ENCODE measurements at regions not wholly inside any gene's neighbourhood (a gene's known extent, or its start where the extent isn't known, plus 50 kb on each side); places are given as distances from the start of the nearest gene placed in this dataset.
"Not testable (repeated sequence)": the region's sequence is repeated elsewhere in the genome, so short reads cannot be mapped to it uniquely, and the experiment has no call there.

DNA sequence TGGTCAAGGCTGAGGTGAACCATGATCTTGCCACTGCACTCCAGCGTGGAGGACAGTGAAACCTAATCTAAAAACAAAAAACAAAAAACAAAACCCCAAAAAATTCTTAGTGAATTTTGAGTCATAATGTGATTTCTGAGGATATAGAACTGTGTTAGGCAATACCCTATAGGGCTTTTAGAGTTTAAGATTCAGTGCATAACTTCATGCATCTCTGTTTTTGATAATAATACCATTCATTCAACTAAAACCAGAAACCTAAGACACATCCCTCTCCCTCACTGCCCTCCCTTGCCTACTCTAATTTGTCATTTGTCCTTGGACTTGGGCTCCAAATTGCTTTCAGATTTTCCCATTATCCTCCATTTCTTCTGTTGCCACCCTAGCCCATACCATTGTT lies 405.7 kb upstream of the EDIL3 start:
- no peak overlapping the region for H3K27ac ChIP-seq
- TF ChIP-seq, protein P1, sequence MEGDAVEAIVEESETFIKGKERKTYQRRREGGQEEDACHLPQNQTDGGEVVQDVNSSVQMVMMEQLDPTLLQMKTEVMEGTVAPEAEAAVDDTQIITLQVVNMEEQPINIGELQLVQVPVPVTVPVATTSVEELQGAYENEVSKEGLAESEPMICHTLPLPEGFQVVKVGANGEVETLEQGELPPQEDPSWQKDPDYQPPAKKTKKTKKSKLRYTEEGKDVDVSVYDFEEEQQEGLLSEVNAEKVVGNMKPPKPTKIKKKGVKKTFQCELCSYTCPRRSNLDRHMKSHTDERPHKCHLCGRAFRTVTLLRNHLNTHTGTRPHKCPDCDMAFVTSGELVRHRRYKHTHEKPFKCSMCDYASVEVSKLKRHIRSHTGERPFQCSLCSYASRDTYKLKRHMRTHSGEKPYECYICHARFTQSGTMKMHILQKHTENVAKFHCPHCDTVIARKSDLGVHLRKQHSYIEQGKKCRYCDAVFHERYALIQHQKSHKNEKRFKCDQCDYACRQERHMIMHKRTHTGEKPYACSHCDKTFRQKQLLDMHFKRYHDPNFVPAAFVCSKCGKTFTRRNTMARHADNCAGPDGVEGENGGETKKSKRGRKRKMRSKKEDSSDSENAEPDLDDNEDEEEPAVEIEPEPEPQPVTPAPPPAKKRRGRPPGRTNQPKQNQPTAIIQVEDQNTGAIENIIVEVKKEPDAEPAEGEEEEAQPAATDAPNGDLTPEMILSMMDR (conservative IDR thresholded peaks at IDR 0.05): no peak

DNA sequence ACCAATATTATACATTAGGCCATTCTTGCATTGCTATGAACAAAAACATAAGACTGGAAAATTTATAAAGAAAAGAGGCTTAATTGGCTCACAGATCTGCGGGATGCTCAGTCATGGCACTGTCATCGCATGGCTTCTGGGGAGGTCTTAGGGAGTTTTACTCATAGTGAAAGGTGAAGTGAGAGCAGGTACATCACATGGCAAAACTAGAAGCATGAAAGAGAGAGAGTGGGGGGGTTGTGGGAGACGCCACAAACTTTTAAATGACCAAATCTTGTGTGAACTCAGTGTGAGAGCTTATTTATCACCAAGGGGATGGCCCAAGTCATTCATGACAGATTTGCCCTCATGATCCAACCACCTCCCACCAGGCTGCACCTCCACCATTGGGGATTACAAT lies 398.3 kb upstream of the EDIL3 start:
- H3K27ac ChIP-seq: no peak overlapping the region
- TF ChIP-seq, protein P1 (conservative IDR thresholded peaks at IDR 0.05): no peak

DNA sequence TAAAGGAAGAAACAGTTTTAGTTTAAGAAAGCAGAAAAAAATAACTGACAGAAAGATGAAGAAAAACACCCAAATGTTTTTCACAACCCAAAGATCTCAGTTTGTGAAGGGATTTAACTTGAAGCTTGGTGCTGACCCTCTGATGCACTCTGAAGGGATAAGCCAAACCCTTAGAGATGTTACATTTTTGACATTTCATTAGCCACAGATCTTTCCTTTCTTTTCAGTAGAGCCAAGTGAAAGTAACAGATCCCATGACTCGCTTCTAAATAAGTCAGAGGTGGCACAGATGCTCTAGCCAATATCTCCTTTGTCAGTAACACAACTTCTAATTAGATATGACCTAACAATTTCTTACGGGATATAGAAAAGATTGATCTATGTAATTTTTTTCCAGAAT lies 394.5 kb upstream of the EDIL3 start:
- no peak overlapping the region for H3K27ac ChIP-seq
- TF ChIP-seq, protein P1 (conservative IDR thresholded peaks at IDR 0.05): no peak

DNA sequence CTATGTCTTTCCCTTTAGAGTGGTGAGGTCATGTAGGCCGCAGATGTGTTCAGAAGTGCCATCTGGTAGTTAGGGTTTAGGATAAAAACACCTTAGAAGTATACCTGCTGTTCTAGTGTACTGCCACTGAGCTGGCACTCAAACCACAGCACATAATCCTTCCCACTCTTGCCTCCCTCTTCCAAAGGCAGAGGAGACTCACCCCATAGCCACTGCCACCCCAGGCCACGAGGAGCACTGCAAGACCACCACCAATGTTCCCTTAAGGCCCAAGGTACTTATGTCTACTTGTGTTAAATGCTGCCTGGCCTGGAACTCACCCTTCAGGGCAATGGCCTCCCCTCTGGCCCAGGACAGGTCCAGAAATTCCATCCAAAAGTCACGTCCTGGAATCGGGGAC lies 379.5 kb upstream of the EDIL3 start:
- TF ChIP-seq, protein P1 (conservative IDR thresholded peaks at IDR 0.05): no peak
- H3K27ac ChIP-seq: no peak overlapping the region

DNA sequence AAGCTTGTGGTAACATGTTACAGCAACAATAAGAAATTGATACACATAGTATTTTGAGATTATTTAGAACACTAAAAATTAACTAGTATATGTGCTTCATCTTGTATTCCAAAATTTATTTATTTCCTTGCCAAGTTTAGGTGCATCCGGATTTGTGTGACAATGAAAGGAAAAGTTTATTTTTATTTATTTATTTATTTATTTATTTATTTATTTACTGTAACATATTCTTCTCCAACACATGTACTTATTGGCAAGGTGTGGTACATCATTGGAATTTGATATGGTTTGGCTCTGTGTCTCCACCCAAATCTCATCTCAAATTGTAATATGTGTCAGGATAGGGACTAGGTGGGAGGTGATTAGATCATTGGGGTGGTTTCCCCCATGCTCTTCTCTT lies 373.3 kb upstream of the EDIL3 start:
- TF ChIP-seq, protein P1 (conservative IDR thresholded peaks at IDR 0.05): no peak
- no peak overlapping the region for H3K27ac ChIP-seq

DNA sequence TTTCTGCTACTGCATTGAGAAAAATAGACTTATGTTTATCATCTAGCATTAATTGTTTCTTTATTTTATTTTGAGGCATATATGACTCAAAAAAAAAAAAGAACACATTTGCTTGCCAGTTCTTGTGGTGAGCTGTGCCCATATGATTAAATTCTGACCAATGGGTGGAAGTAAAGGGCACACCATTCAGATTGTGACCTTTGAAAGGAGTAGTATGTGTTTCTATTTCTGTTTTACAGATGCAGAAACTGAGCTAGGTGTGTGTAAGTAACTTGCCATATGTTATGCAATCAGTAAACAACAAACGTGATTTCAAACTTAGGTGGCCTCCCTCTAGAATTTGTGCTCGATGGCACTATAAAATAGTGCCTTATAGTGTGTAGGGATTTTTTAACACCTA lies 368.1 kb upstream of the EDIL3 start:
- TF ChIP-seq, protein P1 (conservative IDR thresholded peaks at IDR 0.05): no peak
- H3K27ac ChIP-seq: no peak overlapping the region

DNA sequence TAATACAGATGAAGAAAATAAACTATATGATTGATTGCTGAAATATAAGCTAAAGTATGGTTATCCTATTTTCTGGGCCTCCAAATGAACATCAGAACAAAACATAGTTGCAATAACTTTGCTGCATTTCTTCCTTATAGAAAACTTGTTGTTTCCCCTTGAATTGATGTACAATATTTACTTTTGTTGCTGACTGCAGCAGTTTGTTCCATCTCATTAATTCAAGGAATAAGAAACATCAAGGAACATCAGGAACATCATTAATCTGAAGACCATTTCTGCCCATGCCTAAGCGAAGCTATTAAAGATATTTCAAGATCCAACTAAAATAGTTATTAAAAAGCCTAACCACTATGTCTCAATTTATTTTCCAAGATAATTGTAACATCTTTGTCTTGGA lies 363.6 kb upstream of the EDIL3 start:
- no peak overlapping the region for H3K27ac ChIP-seq
- TF ChIP-seq, protein P1 (conservative IDR thresholded peaks at IDR 0.05): no peak

DNA sequence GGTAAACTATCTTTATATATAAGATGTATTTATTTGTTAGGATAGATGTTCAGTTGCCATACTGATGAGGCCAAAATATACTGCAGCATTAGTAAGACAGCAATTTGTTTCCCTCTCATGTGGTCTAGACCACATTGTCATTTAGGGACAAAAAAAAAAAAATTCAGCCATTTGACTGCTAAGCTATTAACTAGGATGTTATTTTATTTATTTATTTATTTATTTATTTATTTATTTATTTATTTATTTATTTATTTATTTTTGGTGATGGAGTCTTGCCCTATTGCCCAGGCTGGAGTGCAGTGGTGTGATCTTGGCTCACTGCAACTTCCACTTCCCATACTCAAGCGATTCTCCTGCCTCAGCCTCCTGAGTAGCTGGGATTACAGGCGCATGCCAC lies 361.6 kb upstream of the EDIL3 start:
- H3K27ac ChIP-seq: not testable (repeated sequence)
